ENCODE measurements at regions not wholly inside any gene's neighbourhood (a gene's known extent, or its start where the extent isn't known, plus 50 kb on each side); places are given as distances from the start of the nearest gene placed in this dataset.

GRCh38 chr2:121918231-121918630 is 162.8 kb downstream of the TSN start:
- Histone ChIP-seq H3K9me3 (replicated peaks in 1 of 11) (no peaks in the 10 kb centered on the region), H3K4me1 (peaks cover 0 to 4% (median 0%) of the 10 kb centered on the region in 10 experiments; a peak in 2 of 20 replicates), H3K4me3 (no peak overlapping the region), H3K27ac (no peak overlapping the region), H3K27me3 (no peaks in the 10 kb centered on the region), H3K9ac (no peak overlapping the region), H3K4me2 (no peak overlapping the region), H3K36me3 (no peaks in the 10 kb centered on the region), H4K20me1 (no peaks in the 10 kb centered on the region)
- TF ChIP-seq Cebpa-rat (IDR thresholded peaks at IDR 0.05), result no peak

DNA sequence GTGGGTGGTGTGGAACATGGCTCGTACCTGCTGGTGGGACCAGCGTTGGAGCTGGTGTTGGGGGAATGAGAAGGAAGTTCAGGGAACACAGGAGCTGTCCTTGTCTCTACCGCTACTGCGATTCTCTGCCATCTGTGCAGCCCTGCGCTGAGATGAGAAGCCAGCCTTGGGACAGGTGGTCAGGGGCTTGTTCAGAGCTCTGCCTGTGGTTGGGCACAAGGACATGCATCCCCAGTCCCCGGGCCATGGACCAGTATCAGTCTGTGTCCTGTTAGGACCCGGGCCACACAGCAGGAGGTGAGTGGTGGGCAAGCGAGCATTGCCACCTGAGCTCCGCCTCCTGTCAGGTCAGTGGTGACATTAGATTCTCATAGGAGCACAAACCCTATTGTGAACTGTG is 164.4 kb downstream of the TSN start:
- Histone ChIP-seq H4K20me1 (no peaks in the 10 kb centered on the region), H3K4me2 (no peak overlapping the region), H3K36me3 (no peaks in the 10 kb centered on the region), H3K27ac (no peak overlapping the region), H3K27me3 (no peaks in the 10 kb centered on the region), H3K9ac (no peak overlapping the region), H3K4me3 (no peak overlapping the region), H3K4me1 (no peaks in the 10 kb centered on the region), H3K9me3 (replicated peaks in 1 of 11) (no peaks in the 10 kb centered on the region)
- no peak for TF ChIP-seq Cebpa-rat (IDR thresholded peaks at IDR 0.05)

- Histone ChIP-seq H3K27ac (no peak overlapping the region), H4K20me1 (no peaks in the 10 kb centered on the region), H3K36me3 (no peaks in the 10 kb centered on the region), H3K9ac (no peak overlapping the region), H3K4me1 (no peaks in the 10 kb centered on the region), H3K4me3 (no peak overlapping the region), H3K9me3 (replicated peaks in 1 of 11) (no peaks in the 10 kb centered on the region), H3K27me3 (no peaks in the 10 kb centered on the region), H3K4me2 (no peak overlapping the region)
- TF ChIP-seq Cebpa-rat (IDR thresholded peaks at IDR 0.05), result no peak
Measured at GRCh38 chr2:121925466-121925865, 170.0 kb downstream of the TSN start.

GRCh38 chr2:121943285-121943684 is 187.8 kb downstream of the TSN start:
- TF ChIP-seq Cebpa-rat (IDR thresholded peaks at IDR 0.05), result no peak
- H3K4me1 ChIP-seq, result peaks cover 0 to 14% (median 8%) of the 10 kb centered on the region in 10 experiments; a peak in 12 of 20 replicates
- H3K36me3 ChIP-seq, result no peaks in the 10 kb centered on the region
- H3K9ac ChIP-seq, result no peak overlapping the region
- H3K4me3 ChIP-seq, result no peak overlapping the region
- H3K27me3 ChIP-seq, result no peaks in the 10 kb centered on the region
- no peak overlapping the region for H3K4me2 ChIP-seq
- H4K20me1 ChIP-seq, result no peaks in the 10 kb centered on the region
- H3K9me3 ChIP-seq (replicated peaks in 1 of 11), result no peaks in the 10 kb centered on the region
- 0 out of 22 replicates have a peak overlapping the region, but pooled peaks of 1 of the 11 experiments have one; percentile 35 for H3K27ac ChIP-seq

- no peaks in the 10 kb centered on the region for H4K20me1 ChIP-seq
- H3K27me3 ChIP-seq, result no peaks in the 10 kb centered on the region
- H3K4me1 ChIP-seq, result peaks cover 0 to 22% (median 9%) of the 10 kb centered on the region in 10 experiments; a peak in 12 of 20 replicates
- peak overlapping the region in 8 of 11 experiments; percentile 2 to 54 (median 42); a peak in 13 of 22 replicates for H3K4me2 ChIP-seq
- no peak overlapping the region for H3K4me3 ChIP-seq
- no peak overlapping the region for H3K9ac ChIP-seq
- TF ChIP-seq Cebpa-rat (IDR thresholded peaks at IDR 0.05), result no peak
- H3K36me3 ChIP-seq, result no peaks in the 10 kb centered on the region
- no peaks in the 10 kb centered on the region for H3K9me3 ChIP-seq (replicated peaks in 1 of 11)
- peak overlapping the region in 2 of 11 experiments; percentile 6 to 35; a peak in 1 of 22 replicates for H3K27ac ChIP-seq
Measured at GRCh38 chr2:121944072-121944831, 188.8 kb downstream of the TSN start.

DNA sequence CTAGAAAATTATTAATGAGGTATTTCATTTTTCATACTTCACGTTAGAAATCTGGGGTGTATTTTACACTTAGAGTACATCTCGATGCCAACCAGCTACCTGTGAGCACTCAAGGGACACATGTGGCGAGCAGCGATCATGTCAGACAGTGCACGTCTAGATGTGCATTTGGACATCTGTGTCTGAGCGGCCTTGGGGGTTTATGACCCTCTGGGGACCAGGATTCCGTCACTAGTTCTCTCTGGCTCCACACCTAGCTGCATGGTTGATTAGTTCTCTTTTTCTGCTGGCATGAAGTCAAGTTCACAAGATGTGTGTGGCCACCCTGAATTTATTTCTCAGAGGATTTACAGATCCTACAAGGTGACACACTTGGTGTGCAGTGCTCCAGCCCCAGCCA is 192.2 kb downstream of the TSN start:
- Histone ChIP-seq H3K4me2 (no peak overlapping the region), H4K20me1 (no peaks in the 10 kb centered on the region)

GRCh38 chr2:121949271-121949670 is 193.8 kb downstream of the TSN start:
- Histone ChIP-seq H3K27ac (no peak overlapping the region), H3K9me3 (replicated peaks in 1 of 11) (peaks cover 0 to 5% (median 0%) of the 10 kb centered on the region in 11 experiments; a peak in 3 of 22 replicates), H3K4me2 (peak overlapping the region in 5 of 11 experiments; percentile 9 to 50 (median 35); a peak in 7 of 22 replicates), H3K27me3 (no peaks in the 10 kb centered on the region), H4K20me1 (no peaks in the 10 kb centered on the region), H3K4me1 (peaks cover 0 to 18% (median 6%) of the 10 kb centered on the region in 10 experiments; a peak in 11 of 20 replicates), H3K36me3 (no peaks in the 10 kb centered on the region), H3K4me3 (no peak overlapping the region), H3K9ac (no peak overlapping the region)
- no peak for TF ChIP-seq Cebpa-rat (IDR thresholded peaks at IDR 0.05)

More for the DNA sequence above, 192.2 kb downstream of the TSN start:
- H3K27ac ChIP-seq, result no peak overlapping the region
- no peaks in the 10 kb centered on the region for H3K27me3 ChIP-seq
- no peak overlapping the region for H3K9ac ChIP-seq
- TF ChIP-seq Cebpa-rat (IDR thresholded peaks at IDR 0.05), result no peak
- no peaks in the 10 kb centered on the region for H3K9me3 ChIP-seq (replicated peaks in 1 of 11)
- no peaks in the 10 kb centered on the region for H3K36me3 ChIP-seq
- H3K4me3 ChIP-seq, result no peak overlapping the region
- H3K4me1 ChIP-seq, result peaks cover 0 to 28% (median 12%) of the 10 kb centered on the region in 10 experiments; a peak in 12 of 20 replicates

DNA sequence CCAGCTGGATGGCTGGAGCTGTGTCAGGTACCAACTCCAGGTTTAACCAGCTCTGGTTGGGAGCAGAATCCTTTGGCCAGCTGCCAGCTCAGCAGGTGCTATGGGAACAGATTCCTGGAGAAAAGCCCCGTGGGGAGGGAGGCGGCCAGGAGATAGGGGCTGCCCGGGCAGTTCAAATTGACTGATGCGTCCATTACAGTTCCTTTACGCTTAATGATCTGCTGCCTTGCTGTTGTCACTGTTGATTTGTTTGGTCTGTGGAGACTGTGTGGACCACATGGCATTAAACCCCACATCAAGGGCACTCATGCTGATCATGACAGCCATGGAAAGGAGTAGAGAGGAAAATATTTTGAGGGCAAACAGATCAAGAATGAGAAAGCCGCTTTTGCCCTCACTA is 200.0 kb downstream of the TSN start:
- no peak for TF ChIP-seq Cebpa-rat (IDR thresholded peaks at IDR 0.05)
- Histone ChIP-seq H3K27me3 (no peaks in the 10 kb centered on the region), H3K36me3 (no peaks in the 10 kb centered on the region), H3K4me2 (no peak overlapping the region), H4K20me1 (no peaks in the 10 kb centered on the region), H3K9ac (no peak overlapping the region), H3K4me1 (no peaks in the 10 kb centered on the region), H3K9me3 (replicated peaks in 1 of 11) (peaks cover 0 to 10% (median 5%) of the 10 kb centered on the region in 11 experiments; a peak in 4 of 22 replicates), H3K4me3 (no peak overlapping the region), H3K27ac (no peak overlapping the region)

GRCh38 chr2:121955872-121956271 is 200.4 kb downstream of the TSN start:
- Histone ChIP-seq H3K4me2 (no peak overlapping the region), H3K9ac (no peak overlapping the region), H3K27ac (no peak overlapping the region), H3K36me3 (no peaks in the 10 kb centered on the region), H3K27me3 (no peaks in the 10 kb centered on the region), H4K20me1 (no peaks in the 10 kb centered on the region), H3K4me3 (no peak overlapping the region), H3K9me3 (replicated peaks in 1 of 11) (peaks cover 0 to 10% (median 5%) of the 10 kb centered on the region in 11 experiments; a peak in 4 of 22 replicates), H3K4me1 (no peaks in the 10 kb centered on the region)
- TF ChIP-seq Cebpa-rat (IDR thresholded peaks at IDR 0.05), result no peak

GRCh38 chr2:121960251-121960650 is 204.8 kb downstream of the TSN start:
- no peak overlapping the region for H3K4me3 ChIP-seq
- no peak overlapping the region for H3K27ac ChIP-seq
- H4K20me1 ChIP-seq, result no peaks in the 10 kb centered on the region
- H3K36me3 ChIP-seq, result no peaks in the 10 kb centered on the region
- H3K27me3 ChIP-seq, result no peaks in the 10 kb centered on the region
- TF ChIP-seq Cebpa-rat (IDR thresholded peaks at IDR 0.05), result no peak
- H3K4me2 ChIP-seq, result no peak overlapping the region
- H3K9me3 ChIP-seq (replicated peaks in 1 of 11), result 0 out of 22 replicates have a peak, but pooled peaks cover 0 to under 1% (median 0%) of the 10 kb centered on the region in 11 experiments
- no peaks in the 10 kb centered on the region for H3K4me1 ChIP-seq
- H3K9ac ChIP-seq, result no peak overlapping the region

Measured in BLaER1 treated with 17β-estradiol and CSF1 and Interleukin-3, amounts not matched to agents 10 nM and 100 nM (cell line).